Inflammatory macrophage treated with lipopolysaccharide for 4 hours (primary cell): ENCODE measurements at regions not wholly inside any gene's neighbourhood (a gene's known extent, or its start where the extent isn't known, plus 50 kb on each side); places are given as distances from the start of the nearest gene placed in this dataset.

ENCODE experiments used
- DNase-seq: peaks from one replicate; pipeline ENCODE4 v3.0.0-alpha.2; 2020

GRCh38 chr2:106981491-106981890 lies 95.5 kb upstream of the ST6GAL2 start:
- no peak for DNase-seq

GRCh38 chr2:106982350-106982749 lies 96.4 kb upstream of the ST6GAL2 start:
- no peak for DNase-seq

DNA sequence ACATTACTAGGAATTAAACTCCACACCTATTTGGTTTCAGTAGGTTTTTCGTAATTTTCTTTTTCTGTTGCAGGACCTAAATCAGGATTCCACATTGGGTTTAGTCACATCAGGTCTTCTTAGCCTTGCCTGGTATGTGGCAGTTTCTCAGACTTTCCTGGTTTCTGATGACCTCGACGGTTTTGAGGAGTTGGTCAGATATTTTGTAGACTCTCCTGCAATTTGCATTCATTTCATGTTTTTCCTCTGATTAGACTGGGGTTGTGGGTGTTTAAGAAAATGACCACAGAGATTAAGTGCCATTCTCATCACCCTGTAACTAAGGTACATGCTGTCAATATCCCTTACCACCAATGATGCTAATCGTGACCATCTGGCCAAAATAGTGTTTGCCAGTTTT lies 97.3 kb upstream of the ST6GAL2 start:
- DNase-seq: no peak

GRCh38 chr2:106988361-106988760 lies 102.4 kb upstream of the ST6GAL2 start:
- DNase-seq: no peak

- no peak for DNase-seq
These were observed 104.3 kb upstream of the ST6GAL2 start for GRCh38 chr2:106990297-106990696.

DNA sequence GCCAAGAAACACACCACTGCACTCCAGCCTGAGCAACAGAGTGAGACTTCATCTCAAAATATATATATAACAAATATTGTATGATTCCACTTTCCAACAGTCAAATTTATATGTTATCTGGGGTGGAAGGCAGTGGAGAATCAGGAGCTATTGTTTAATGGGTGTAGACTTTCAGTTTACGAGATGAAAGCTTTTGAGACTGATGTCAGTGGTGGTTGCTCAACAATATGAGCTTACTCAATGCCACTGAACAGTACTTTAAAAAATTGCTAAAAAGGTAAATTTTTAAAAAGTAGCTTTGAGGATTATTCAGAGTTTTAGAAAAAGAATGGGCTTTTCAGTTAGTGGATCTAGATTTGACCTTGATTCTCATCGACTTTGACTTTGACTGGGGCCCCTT lies 105.9 kb upstream of the ST6GAL2 start:
- DNase-seq: no peak

GRCh38 chr2:106995556-106995955 lies 109.6 kb upstream of the ST6GAL2 start:
- DNase-seq: no peak

GRCh38 chr2:106996171-106996769 lies 110.3 kb upstream of the ST6GAL2 start:
- no peak for DNase-seq

GRCh38 chr2:106997204-106997603 lies 111.2 kb upstream of the ST6GAL2 start:
- DNase-seq: no peak

- DNase-seq: no peak
These were observed 115.1 kb upstream of the ST6GAL2 start for GRCh38 chr2:107001062-107001461.

- no peak for DNase-seq
These were observed 115.6 kb upstream of the ST6GAL2 start for GRCh38 chr2:107001551-107001950.

DNA sequence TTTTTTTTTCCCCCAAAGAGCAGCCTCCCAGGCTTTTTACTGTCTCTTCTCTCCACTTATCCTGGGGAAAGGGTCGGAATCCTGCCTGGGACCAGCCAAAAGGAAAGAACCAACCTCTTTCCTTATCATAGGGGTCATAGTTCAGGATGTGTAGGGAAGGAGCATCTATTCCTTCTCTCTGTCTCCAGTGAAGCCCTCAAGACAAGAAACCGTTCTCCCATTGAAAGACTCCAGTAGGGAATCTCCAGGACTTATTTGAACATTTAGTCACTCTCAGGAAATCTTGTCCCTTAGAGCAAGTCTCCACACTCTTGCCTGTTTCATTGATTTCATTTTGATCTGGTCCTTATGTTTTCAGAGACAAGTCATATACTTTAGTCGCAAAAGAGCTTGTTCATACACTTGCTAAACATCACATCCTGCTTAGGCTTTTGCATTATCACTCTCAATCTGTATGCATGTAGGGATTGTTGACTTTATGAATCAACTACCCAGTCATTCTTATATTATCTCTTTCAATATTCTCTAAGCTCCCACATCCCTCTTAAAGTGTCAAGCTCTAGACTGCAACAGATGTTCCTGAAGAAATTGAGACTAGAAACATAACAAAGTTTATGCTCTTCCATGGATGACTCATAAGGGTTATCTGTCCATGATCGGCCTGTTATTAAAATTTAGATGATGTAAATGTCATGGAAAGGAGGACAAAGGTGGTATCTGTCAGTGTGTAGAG lies 116.2 kb upstream of the ST6GAL2 start:
- DNase-seq: no peak

DNA sequence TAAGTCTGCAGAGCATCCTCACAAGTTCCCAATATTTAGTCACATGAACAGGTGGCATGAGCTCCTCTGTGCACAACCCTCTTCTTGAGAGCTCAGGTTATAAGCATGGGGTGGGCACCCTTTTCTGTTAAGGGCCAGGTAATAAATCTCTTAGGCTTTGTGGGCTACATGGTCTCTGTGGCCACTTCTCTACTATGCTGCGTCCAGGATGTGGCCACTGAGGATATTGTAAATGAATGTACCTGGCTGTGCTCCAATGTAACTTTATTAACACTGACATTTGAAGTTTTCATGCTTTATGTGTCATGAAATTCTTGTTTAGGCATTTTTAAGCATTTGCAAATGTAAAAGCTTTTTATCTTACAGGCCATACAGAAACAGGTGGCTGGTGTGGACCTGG lies 116.8 kb upstream of the ST6GAL2 start:
- no peak for DNase-seq

- no peak for DNase-seq
These were observed 119.9 kb upstream of the ST6GAL2 start for GRCh38 chr2:107005853-107006252.

GRCh38 chr2:107006836-107007235 lies 120.9 kb upstream of the ST6GAL2 start:
- DNase-seq: no peak

GRCh38 chr2:107007927-107008326 lies 122.0 kb upstream of the ST6GAL2 start:
- no peak for DNase-seq

GRCh38 chr2:107008843-107009242 lies 122.9 kb upstream of the ST6GAL2 start:
- DNase-seq: no peak

GRCh38 chr2:107009275-107009674 lies 123.3 kb upstream of the ST6GAL2 start:
- DNase-seq: no peak

- DNase-seq: no peak
These were observed 126.8 kb upstream of the ST6GAL2 start for GRCh38 chr2:107012714-107013306.

DNA sequence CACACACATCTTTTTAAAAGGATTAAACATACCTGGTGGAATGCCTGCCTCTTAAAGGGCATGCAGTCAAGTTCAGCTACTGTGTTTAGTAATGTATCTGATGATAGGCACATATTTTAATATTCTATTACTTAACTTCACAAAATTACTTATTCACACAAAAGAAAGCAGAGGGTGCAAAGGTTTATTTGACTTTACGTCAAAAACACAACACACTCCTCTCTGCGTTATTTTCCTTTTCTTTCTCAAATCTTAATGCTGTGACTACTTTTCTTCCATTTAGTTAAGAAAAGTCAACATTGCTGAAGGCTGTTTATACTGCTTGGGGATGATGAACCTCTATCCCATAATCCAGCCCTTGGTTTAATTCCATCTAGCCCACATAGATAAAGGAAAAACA lies 127.9 kb upstream of the ST6GAL2 start:
- DNase-seq: no peak

GRCh38 chr2:107018366-107018765 lies 132.4 kb upstream of the ST6GAL2 start:
- DNase-seq: no peak

- DNase-seq: no peak
These were observed 134.4 kb upstream of the ST6GAL2 start for GRCh38 chr2:107020392-107020791.

DNA sequence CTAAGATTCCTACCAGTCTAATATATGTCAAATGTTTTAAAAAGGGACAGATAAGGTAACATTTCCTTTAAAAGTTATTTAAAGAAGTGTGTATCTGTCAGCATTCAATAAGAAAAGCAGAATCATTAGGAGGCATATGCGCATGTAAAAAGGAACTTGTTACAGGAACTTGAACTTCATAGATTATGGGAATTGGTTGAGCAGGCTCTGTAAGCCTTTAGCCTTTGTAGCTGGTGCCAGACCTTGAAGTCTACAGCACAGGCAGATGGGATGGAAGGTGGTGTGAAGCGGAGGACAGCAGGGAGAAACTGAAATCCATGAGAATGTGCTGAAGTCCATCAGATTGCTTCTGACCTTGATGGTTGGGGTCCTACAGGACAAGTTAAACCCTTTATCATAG lies 138.3 kb upstream of the ST6GAL2 start:
- no peak for DNase-seq

DNA sequence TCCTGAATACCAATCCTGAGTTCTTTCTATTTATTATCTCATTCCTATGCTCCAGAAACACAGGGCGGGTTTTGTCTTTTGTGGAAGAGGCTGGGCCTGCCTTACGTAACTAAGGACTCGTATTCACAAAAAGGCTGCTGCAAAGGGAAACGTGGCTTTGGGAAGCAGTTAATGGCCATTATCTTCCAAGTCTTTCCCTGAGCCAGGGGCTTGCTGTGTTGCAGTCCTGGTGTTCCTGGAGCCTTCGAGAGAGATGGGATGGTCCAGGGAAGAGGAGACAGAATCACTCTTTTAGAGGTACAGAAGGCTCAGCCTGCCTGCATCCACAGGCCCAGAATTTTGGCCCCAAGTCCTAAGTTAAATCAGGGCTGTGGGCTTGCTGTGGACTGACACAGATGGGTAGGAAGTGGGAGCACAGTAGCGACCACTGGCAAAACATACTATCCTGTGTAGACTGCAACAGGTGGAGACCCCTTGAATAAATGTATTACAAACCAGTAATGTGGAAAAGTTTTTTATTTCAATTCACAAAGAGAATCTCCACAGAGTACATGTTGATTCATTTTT lies 139.4 kb upstream of the ST6GAL2 start:
- no peak for DNase-seq
